Cardiac septum (tissue), 1 donor: ENCODE measurements at regions not wholly inside any gene's neighbourhood (a gene's known extent, or its start where the extent isn't known, plus 50 kb on each side); places are given as distances from the start of the nearest gene placed in this dataset.

Source experiments
- DNase-seq: peaks from one replicate; pipeline ENCODE4 v3.0.0-alpha.2; 2020; ENCODE audit warnings: low spot score
- intact Hi-C: fragments of 100-400 bp; cut with DNase I; formaldehyde crosslinking; loops from one replicate; pipeline ENCODE4 v1.14.0; 2022
- donor health status: DM: no; HTN: no; CAD: no.

DNA sequence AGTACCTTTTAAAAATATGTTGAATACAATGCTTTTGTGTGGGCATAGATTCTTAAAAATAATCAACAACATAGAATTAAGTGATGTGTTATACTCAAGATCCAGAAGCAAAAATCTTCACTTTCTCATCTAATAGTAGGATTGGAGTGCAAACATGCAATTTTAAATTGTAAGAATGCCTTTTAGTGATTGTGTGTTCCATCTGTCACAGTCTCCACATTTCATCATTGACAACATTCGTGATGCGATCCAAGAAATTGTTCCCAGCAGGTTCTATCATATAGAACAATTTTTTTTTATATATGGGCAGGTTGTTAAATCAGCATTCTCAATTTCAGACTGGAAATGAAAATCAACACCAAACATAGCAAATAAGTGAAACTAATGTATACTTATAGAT lies 1671.8 kb upstream of the SLC39A10 start:
- no peak for DNase-seq
- intact Hi-C loops = no loop called here

DNA sequence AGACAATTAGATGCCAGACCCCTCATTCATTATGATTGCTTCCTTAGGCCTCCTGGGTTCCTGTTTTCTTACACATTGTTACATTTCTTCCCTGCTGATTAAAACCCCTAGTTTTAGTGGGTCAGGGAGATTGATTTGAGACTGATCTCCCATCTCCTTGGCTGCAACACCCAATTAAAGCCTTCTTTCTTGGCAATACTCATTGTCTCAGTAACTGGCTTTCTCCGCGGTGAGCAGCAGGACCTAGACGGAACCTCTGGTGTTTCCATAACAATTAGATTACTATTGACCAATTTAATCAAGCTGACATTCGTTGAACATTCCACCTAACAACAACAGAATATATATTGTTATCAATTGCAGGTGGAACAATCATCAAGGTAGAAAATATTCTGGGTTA lies 1676.4 kb upstream of the SLC39A10 start:
- intact Hi-C loops = no loop called here
- DNase-seq = no peak

DNA sequence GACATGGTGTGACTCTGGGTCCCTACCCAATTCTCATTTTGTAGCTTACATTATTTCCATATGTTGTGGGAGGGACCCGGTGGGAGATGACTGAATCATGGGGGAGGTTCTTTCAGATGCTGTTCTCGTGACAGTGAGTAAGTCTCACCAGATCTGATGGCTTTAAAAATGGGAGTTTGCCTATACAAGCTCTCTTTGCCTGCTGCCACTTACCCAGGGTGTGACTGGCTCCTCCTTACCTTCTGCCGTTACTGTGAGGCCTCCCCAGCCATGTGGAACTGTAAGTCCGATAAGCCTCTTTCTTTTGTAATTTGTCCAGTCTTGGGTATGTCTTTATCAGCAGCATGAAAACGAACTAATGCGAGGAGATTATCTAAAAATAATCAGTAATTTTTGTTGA lies 1683.2 kb upstream of the SLC39A10 start:
- no peak for DNase-seq
- intact Hi-C loops = no loop called here

DNA sequence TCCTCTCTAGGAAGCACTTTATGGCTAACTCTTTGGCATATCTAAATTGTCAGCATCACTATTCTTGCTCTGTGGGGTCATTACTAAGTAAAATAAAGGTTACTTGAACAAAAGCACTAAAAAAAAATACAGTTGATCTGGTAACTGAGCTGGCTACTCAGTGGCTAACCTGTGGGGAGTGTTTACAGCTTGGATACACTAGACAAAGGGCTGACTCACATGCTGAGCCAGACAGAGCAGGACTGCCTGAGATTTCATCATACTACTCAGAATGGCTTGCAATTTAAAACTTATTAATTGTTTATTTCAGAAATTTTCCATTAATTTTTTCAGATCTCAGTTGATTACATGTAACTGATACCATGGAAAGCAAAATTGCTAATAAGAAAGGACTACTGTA lies 1690.4 kb upstream of the SLC39A10 start:
- no peak for DNase-seq
- intact Hi-C loops = no loop called here

DNA sequence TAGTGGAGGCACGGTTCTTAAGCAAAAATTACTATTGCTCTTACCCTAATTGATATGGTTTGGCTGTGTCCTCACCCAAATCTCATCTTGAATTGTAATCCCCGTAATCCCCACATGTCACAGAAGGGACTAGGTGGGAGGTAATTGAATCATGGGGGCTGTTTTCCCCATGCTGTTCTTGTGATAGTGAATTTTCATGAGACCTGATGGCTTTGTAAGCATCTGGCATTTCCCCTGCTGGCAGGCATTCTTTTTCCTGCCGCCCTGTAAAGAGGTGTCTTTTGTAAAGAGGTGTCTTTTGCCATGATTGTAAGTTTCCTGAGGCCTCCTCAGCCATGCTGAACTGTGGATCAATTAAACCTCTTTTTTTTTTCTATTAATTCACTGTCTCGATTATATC lies 1691.8 kb upstream of the SLC39A10 start:
- intact Hi-C loops = no loop called here
- no peak for DNase-seq

DNA sequence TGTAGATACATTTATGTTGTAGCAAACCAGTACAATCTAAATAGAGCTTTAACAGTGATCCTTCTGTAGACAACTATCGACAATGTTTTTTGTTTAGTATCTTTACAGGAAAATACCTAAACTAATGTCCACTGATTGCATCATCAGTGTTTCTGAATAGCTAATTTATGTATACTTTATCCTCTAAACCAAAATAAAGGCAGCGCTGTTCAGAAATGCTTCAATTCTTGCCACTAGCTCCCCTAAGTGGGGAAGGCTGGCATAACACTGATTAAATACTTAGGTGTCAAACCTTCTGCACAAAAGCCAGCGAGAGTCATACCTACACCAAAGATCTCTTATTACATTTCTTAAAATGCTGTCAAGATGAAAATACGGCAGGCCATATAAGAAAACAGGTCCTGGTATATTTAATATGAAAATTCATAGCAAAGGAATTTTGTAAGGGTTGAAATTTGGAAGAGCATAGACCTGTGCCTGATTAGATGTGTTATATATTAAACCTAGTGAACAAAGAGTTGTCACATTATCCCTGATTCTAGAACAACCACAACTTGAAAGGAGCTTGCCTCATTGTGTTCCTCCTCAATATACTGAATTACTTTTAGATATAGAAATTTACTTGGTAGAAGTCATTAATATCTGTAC lies 1693.4 kb upstream of the SLC39A10 start:
- DNase-seq = no peak
- intact Hi-C loops = no loop called here

DNA sequence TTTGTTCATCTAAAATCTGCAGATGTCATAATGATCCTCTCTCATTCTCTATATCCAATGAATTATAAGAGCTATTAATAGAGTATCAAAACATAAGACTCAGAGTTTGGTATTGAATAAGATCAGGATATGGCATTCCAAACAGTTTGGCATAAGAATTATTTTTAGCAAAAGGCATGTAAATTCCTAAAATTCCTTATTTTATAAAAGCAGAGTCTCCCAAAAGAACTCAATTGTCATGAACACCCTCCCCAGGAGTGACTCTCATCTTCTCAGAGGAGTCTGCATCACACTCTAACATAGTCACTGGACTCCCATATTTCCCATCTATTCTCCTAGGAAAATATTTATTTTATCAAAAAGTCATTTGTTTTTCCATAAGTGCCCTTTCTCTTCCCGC lies 1710.2 kb upstream of the SLC39A10 start:
- intact Hi-C loops = no loop called here

DNA sequence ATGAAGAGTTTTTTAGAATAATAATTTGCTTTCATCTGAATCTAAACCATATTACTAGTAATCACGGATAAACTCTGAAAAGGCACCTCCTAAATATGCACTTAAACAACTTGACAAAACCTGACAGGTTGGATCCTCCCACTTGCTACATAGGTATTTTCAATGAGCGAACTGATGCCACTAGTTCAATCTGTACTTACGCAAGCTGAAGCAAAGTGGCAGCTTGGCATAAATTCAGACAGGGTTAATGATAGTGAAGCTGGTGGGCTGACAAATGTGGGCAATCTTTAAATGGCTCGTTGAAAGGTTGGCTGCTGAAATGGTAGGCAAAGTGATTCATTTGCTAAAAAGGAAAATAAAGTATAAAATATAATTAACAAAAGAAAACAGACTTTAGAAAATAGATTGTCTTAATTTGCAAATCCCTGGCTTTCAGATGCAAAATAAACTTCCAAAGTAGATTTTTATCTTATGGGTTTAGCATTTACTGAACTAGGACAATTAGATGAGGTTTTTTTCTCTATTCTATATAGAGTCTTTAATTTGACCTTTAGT lies 1713.5 kb upstream of the SLC39A10 start:
- intact Hi-C loops = no loop called here
- DNase-seq = no peak

More for the DNA sequence above, 1710.2 kb upstream of the SLC39A10 start:
- DNase-seq = no peak

DNA sequence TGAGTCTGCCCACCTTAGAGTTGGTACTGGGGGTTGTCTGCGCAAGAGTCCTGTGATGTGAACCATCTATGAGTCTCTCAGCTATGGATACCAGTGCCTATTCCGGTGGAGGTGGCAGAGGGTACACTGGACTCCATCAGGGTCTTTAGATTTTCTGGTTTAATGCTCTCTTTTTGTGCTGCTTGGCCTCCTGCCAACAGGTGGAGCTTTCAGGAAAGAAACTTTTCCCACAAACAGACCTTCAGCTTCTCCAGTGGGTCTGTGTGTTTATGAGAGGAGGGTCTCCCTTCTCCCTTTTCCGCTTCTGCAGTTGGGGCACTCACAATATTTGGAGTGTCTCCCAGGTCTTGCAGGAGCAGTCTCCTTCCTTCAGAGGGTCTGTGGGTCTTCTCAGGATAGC lies 1721.9 kb upstream of the SLC39A10 start:
- intact Hi-C loops = no loop called here

DNA sequence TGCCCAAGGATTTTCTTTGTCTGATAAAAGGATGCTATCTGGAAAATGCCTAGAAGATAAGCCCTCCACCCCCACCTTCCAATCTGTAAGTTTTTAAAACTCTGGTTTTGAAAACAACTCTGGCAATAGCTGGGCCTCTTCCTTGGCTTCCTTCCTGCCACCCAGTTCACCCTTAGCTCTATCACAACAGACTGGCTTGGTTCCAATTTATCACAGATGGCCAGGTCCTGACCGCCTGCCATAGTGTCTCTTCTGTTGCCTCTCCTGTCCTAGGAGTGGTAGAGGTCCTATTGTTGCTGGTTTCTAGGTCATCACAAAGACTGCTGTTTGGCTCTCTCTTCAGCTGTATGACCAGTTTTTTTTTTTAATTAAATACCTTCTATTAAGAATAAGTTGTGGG lies 1727.9 kb upstream of the SLC39A10 start:
- no peak for DNase-seq
- intact Hi-C loops = no loop called here

More for the DNA sequence above, 1721.9 kb upstream of the SLC39A10 start:
- DNase-seq = no peak

DNA sequence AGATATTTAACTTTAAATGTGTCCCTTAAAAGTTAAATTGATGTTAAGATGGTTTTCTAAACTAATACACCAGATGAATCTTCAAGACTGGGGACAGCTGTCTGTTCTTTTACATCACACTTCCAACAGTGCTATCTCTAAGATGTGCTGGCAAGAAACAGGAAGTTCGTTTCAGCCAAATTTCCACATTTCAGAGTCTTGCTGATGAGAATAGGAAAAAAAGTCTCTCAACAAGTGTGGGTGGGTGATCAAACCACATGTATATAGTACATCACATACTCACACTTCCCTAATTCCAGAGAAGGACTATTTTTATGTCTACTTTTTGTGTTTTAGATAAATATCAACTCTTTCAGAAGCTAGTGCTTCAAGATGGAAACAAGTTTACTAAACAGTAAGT lies 1712.8 kb upstream of the TMEFF2 start:
- intact Hi-C loops = no loop called here
- no peak for DNase-seq

DNA sequence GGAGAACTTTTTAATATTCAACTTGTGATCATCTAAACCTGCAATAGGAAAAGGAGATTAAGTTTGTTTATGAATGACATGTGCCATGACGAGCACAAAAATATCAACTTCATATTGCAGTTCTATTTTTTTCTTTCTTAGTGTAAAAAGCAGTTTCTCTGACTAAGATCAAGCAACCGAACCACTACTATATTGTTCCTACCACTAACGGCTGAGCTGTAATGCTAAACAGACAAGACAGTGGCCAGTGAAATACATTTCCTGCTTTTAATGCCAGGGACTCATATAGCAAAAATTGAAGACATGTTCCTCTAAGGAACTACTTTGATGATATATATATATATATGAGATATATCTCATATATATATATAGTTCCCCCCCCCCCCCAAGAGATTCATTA lies 1705.6 kb upstream of the TMEFF2 start:
- intact Hi-C loops = no loop called here
- DNase-seq = no peak

DNA sequence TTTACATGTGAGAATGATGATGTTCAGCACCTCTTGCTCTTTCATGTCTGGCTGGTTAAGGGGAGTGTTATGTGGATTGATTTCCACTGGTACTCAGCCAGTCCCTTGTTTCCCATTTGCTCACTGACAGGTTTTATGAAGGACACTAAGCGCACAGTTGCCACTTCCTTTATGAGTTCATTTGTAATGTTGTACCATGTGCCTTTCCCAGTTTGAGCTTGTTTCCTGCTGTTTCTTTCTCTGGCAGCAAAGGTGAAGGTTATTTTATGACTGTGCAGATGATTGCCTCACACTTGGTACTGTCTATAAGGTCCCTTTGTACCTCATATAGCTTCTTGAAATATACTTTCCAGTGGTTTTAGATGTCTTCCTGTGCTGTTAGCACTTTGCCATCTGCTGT lies 1700.5 kb upstream of the TMEFF2 start:
- intact Hi-C loops = no loop called here
- no peak for DNase-seq

DNA sequence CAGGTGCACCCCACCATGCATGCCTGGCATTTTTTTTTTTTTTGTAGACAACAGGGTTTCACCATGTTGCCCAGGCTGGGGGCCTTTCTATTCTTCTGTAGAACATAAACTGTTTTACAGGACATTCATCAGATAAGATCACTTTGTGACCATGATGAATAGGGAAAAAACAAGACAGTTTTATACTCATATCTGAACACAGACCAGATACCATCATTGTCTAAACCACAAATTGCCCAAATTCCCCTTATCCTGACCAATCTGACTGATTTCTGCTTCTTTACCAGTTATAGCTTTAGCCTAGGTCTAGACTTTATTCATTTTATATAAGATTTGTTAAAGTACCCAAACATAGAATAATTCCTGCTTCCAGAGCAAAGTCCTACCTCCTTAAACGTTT lies 1699.3 kb upstream of the TMEFF2 start:
- intact Hi-C loops = no loop called here
- DNase-seq = no peak

DNA sequence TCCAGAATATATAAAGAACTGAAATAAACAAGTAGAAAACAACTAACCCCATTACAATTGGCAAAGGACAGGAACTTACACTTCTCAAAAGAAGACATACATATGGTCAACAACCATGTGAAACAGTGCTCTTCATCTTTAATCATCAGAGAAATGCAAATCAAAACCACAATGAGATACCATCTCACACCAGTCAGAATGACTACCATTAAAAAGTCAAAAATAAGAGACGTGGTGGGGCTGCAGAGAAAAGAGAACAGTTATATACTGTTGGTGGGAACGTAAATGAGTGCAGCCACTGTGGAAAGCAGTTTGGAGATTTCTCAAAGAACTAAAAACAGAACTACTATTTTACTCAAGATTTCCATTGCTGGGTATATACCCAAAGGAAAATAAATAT lies 1696.3 kb upstream of the TMEFF2 start:
- DNase-seq = no peak
- intact Hi-C loops = no loop called here

DNA sequence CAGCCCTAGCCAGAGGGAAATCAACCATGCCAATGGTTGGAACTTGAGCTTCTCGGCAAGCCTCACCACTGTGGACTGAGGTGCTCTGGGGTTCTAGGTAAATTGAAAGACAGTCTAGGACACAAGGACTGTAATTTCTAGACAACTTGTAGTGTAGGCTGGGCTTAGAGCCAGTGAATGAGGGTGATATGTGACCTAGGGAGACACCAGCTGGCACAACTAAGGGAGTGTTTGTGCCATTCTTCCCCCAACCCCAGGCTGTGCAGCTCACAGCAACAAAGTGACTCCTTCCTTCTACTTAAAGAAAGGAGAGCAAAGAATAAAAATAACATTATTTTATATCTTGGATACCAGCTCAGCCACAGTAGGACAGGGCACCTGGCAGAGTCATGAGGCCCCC lies 1690.7 kb upstream of the TMEFF2 start:
- no peak for DNase-seq
- intact Hi-C loops = no loop called here

DNA sequence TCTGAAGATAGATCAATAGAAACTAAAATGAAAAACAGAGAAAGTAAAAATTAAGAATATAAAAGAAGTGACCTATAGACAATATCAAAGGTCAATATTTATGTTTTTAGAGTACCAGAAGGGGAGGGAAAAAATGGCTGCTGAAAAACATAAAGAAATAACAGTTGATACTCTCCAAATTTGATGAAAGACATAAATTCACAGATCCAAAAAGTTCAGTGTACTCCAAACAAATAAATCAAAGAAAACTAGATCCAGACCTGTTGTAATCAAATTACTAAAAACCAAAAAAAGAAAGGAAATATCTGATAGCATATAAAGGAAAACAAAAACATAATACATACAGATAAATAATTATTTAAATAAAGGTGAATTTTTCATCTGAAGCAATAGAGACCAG lies 1689.1 kb upstream of the TMEFF2 start:
- intact Hi-C loops = no loop called here

DNA sequence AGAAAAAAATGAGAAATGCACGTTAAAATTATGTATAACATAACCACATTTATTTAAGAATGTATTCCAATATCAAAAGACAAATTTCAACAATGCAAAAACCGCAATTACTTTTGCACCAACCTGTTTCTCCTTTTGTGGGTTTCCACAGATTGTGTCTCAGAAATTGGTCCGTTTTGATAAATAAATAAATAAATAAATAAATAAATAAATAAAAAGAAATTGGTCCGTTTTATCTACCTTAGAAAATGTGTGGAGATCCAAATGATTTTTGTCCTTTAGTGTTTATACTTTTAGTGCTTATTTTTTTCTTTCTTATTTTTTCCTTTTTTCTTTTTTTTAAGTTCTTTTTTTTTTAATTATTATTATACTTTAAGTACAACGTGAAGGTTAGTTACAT lies 1682.2 kb upstream of the TMEFF2 start:
- intact Hi-C loops = no loop called here
- DNase-seq = no peak

More for the DNA sequence above, 1689.1 kb upstream of the TMEFF2 start:
- no peak for DNase-seq

DNA sequence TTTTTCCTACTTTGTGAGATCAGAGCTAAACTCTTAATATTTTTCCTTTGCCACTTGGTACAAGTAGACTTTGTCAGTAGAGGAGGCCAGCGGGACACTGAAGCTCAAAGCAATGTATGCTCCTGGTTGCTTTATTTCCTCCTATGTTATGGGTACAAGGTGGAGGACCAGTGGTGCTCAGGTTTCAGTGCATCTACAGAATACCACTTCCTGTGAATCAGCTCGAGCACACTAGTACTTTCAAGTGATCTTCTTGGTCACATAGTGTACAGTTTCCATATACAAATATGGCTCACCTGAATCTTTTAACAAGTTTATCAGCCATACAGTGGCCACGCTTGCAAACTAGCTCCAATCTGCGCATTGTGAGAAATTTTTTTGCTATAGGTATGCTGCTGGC lies 1674.8 kb upstream of the TMEFF2 start:
- intact Hi-C loops = no loop called here
- DNase-seq = no peak

DNA sequence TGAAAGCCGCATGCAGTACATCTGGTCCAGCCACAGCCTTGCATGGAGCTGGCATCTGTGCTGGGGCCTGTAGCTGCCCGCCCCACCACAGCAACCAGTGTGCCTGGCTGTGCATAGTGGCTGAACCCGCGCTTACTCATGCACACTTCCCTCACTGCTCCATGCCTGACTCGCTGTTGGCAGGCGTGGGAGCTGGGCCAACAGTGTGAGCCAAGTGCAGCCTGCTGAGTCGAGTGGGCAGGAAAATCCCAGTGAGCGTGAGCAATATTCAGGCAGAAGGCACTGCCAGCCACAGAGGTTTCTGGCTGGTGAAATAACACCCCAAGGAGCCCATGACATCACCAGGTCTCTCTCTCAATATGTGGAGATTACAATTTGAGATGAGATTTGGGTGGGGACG lies 1674.1 kb upstream of the TMEFF2 start:
- intact Hi-C loops = no loop called here
- no peak for DNase-seq

DNA sequence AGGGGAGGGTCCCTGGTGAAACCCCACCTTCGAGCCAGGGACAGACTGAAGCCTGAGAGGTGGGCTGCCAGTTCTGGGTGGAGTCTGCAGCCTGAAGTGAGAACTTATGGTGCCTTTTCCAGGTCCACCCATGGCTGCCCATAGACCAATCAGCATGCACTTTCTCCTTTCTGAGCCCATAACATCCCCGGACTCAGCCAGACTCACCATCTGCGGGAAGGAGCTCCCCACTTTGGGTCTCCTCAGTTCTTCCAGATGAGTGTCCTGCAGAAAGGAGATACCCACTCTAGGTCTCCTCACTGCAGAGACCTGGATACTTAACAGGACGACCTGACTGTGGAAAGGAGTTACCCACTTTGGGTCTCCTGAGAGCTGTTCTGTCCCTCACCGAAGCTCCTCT lies 1673.4 kb upstream of the TMEFF2 start:
- DNase-seq = no peak
- intact Hi-C loops = no loop called here

DNA sequence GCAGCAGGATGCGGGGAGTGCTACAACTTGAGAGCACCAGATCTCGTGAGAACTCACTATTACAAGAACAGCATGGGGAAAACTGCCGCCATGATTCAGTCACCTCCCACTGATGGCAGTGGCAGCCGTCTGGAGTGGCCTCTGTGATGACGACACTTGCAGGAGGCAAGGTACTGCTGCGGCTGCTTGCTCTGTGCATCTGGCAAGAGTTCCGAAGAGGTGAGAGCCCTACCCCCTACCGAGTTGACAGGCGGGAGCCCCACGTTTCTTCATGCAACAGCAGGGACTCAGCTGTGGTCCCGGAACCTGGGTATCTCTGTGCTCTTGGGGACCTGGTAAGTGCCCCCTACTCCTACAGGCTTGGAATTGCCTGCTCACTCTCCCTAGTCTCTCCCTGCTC lies 1672.7 kb upstream of the TMEFF2 start:
- no peak for DNase-seq
- intact Hi-C loops = no loop called here
